HG03575 (cell line): ENCODE measurements at regions not wholly inside any gene's neighbourhood (a gene's known extent, or its start where the extent isn't known, plus 50 kb on each side); places are given as distances from the start of the nearest gene placed in this dataset.
A peak's percentile ranks its signal among the peaks of the same experiment; 100 is the strongest.
"Not testable (repeated sequence)": the region's sequence is repeated elsewhere in the genome, so short reads cannot be mapped to it uniquely, and the experiment has no call there.

Experiments
- ATAC-seq: cut with Tn5 transposase; IDR thresholded peaks from one replicate; pipeline ENCODE4 v1.9.1; 2021; ENCODE audit not compliant: unreplicated experiment, insufficient number of reproducible peaks, low FRiP score; ENCODE audit errors: extremely low read depth

DNA sequence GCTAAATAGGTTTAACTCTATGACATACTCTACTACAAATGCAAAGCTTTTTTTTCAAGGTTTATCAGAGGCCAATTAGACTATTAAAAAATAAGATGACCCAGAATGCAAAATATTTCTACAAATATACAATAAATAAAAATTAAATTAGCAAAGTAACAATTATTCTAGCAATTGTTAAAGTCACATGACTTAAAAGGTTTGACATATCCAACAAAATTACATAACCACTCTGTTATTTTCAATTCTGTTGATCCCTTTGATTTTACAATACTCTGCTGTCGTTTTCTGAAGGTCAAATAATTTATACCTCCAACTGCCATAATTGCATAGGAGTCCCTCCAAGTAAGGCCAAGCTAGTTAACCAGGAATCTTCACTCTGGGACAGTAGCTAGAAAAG is 292.6 kb upstream of the MIR17HG start:
- ATAC-seq = no peak

DNA sequence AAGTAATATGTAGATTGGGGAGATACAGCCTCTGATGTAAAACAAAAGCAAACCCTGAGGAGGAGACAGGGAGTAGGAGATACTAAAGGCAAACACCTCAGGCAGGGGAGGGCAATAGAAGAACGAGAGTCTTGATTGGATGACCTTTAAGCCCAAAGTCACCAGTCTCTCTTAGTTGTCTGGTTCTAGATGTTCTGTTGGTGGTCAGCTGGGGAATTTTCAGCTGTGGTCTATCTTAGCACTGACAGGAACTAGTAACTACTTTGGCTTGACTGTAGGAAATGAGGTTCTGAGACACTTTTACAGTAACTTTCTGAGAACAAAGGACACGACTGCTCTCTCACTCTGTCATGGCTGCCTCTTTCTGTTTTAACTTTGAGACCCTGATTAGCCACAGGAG is 290.7 kb upstream of the MIR17HG start:
- peak; percentile 93 for ATAC-seq

- ATAC-seq = not testable (repeated sequence)
These were observed 290.0 kb upstream of the MIR17HG start for GRCh38 chr13:91057507-91057906.

DNA sequence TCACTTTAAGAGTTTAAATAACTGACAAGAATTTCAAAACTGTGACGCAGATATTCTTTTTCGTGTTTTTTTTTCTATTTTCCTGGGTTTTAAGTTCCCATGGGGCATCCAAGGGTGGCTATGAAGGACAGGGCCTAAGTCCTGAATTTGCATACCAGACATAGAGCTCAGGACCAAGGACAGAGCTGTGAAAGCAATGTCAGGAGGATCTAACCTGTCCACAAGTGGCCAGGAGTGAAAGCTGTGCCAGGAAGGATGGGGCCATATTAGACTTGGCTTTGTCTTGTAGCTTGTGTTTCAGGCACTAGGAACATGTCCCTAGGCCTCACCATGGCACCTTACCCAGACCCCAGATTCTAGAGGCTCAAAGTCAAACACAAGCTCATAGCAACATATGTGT is 289.4 kb upstream of the MIR17HG start:
- no peak for ATAC-seq

- no peak for ATAC-seq
These were observed 288.6 kb upstream of the MIR17HG start for GRCh38 chr13:91058919-91059318.

DNA sequence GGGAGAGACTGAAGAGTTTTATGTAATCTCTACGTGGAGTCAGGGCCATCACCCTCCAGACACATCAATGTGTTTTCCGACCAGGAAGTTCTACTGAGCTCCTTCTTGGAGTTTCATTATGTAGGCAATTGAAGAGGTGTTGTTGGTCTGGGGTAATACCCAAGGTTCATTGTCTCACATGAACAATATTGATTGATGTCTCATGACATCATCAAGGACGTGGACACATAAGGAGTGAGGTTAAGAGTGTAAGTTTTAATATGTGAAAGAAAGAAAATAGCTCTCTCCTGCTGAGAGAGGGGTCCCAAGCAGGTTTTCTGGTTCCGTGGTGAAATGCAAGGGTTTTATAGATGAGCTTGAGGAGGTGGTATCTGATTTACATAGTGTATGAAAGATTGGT is 280.7 kb upstream of the MIR17HG start:
- ATAC-seq = no peak

DNA sequence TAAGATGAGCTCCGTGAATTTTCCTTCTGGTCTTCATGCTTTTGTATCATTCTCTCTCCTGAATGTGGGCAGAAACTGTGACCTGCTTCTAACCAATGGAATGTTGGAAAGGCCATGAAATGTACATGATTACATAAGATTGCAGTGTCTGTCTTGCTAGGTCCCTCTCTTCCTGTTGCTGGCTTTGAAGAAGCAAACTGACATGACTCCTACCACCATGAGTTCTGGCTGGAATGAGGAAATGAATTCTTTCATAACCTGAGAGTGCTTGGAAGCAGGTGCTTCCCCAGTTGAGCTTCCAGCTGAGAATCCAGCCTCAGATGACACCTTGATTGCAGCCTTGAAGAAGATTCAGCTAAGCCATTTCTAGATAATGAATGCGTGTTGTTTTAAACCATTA is 275.0 kb upstream of the MIR17HG start:
- no peak for ATAC-seq

DNA sequence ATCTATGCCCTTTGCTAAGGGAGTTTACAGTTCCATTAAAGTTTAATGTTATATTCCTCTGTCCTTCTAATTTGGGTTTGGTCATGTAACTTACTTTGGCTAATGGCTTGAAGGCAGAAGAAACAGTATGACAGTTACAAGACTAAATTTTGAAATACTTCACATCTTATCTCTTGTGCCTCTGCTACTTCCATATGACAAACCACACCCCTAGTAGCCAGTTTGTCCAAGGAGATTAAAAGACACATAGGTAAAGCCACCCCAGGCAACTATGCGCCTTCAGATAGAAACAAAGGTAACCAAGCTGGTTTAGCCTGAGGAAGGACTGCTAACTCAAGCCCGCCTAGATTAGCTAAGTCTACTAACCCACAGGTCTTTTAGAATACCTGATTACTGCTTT is 273.4 kb upstream of the MIR17HG start:
- no peak for ATAC-seq

- ATAC-seq = no peak
These were observed 270.7 kb upstream of the MIR17HG start for GRCh38 chr13:91076830-91077229.

GRCh38 chr13:91078093-91078679 is 269.3 kb upstream of the MIR17HG start:
- ATAC-seq = no peak

- ATAC-seq = no peak
These were observed 268.3 kb upstream of the MIR17HG start for GRCh38 chr13:91079176-91079575.

DNA sequence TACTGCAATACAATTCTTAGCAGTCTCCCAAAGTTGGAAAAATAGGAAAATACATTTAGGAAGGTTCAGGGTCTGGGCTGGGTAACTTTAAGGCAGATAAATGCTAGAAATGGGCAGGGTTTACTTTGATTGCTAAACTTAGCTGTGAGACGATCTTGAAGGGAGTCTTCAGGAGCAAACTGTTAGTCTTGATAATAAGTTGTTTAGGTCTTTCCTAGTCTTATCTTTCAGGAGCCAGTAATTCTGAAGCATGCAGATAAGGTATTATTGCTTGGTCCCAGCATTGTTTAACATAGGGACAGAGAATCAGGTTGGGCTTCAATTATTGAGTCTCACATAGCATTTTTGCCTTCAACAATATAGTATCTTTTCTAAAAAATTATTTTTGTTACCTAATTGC is 262.4 kb upstream of the MIR17HG start:
- no peak for ATAC-seq

- ATAC-seq = no peak
These were observed 260.4 kb upstream of the MIR17HG start for GRCh38 chr13:91086936-91087716.

DNA sequence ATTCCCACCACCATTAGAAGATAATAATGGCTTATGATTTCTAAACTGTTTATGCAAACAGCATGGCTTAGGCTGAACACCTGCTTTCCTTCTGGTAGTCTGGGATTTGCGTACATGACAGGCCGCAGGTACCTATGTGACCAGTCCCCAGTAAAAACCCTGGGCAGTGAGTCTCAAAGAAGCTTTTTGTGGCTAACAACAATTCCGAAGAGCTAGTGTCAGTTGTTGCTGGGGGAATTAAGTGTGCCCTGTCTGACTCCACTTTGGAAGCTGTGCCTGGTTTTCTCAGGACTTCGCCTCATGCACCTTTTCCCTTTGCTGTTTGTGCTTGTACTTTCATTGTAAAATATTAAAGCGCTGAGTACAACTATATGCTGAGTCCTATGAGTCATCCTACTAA is 250.2 kb upstream of the MIR17HG start:
- ATAC-seq = no peak

- ATAC-seq = no peak
These were observed 247.6 kb upstream of the MIR17HG start for GRCh38 chr13:91099877-91100276.

GRCh38 chr13:91100944-91101343 is 246.5 kb upstream of the MIR17HG start:
- no peak for ATAC-seq

DNA sequence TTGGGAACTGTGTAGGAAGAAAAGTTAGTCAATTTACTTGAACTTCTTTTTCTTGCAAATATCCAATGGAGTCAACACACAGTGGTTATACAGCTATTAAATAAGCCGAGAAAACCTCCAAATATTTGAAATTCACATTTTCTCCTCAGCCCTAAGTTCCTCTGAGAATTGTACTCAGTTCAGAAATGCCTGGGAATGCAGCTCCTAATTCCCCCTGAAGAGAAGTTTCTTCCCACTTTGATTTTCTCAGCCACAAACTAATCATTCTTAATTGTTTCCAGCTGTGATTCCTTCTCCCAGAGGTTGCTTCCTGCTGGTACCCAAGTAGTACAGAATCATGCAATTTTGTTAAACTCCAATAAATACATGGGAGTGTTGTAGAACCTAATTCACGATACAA is 246.1 kb upstream of the MIR17HG start:
- no peak for ATAC-seq

- ATAC-seq = no peak
These were observed 242.2 kb upstream of the MIR17HG start for GRCh38 chr13:91105270-91105669.

DNA sequence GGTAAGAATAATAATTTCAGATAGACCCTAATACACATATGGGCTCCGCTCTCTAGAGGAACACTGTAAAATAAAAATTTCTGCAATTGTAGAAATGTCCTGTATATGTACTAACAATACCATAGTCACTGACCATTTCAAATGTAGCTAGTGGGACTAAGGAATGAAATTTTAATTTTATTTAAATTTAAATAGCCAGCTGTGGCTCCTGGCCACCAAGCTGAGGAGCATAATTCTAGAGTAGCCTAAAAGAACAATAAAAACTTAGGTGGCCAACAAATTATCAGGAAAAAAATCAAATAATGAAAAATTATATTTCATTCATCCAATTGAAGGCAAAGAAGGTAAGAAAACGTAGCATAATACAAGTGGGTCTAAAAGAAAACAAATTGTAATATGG is 240.9 kb upstream of the MIR17HG start:
- no peak for ATAC-seq

DNA sequence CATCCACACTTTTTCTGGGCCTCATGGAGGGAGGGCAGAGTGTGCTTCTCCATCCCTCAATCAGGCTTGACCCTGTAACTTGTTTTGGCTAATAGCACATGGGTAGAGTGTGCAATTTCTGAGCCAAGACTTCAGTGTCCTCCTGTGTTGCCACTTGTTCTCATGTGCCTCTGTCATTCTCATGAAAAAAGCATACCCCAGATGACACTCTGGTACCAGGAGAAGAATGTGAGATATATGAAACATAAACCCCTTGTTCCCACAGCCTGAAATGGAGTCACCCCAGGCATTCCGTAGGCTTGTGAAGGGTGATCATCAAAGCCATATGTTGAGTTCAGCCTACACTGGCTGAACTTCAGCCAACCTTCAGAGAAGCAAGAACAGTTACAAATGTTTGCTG is 239.2 kb upstream of the MIR17HG start:
- no peak for ATAC-seq
